B cell (primary cell): ENCODE measurements at regions not wholly inside any gene's neighbourhood (a gene's known extent, or its start where the extent isn't known, plus 50 kb on each side); places are given as distances from the start of the nearest gene placed in this dataset.

ENCODE experiments used
- ATAC-seq: fragments of 200-7000 bp; cut with Tn5 transposase; one replicate; pipeline ENCODE4 v1.10.0; 2021; ENCODE audit warnings: low read depth, mild to moderate bottlenecking, moderate number of reproducible peaks, moderate library complexity
- CTCF ChIA-PET: fragments of 350-600 bp; sonication (Branson Sonifier 250); formaldehyde crosslinking; loops from one replicate; lab custom pipeline; 2021; ENCODE audit warnings: antibody characterized with exemption, inconsistent platforms; lab: Charles Lee
- POLR2A ChIA-PET: fragments of 350-600 bp; sonication (Branson Sonifier 250); formaldehyde crosslinking; loops from one replicate; lab custom pipeline; 2021; ENCODE audit warnings: antibody characterized with exemption; lab: Charles Lee
- DNase-seq: peaks from one replicate; pipeline ENCODE4 v3.0.0; 2013
- H2AFZ ChIP-seq: 2 replicates; pipeline ENCODE4 v1.6.1; 2012; ENCODE audit warnings: mild to moderate bottlenecking, low read depth, low read length; ENCODE audit not compliant: insufficient read depth, poor library complexity, severe bottlenecking
- H3K27ac ChIP-seq, 2 donors: 1 replicate in 1 of 2; 2 replicates in 1 of 2; pipeline ENCODE4 v1.5.1; 2012 to 2013; ENCODE audit warnings: low read length in 2 of 2, mild to moderate bottlenecking in 2 of 2, moderate library complexity in 1 of 2
- H3K27me3 ChIP-seq, 4 experiments: fragments of 200-600 bp in 1 of 4; sonication (generic) in 1 of 4; replicated peaks in 1 of 4; 1 replicate in 2 of 4; 2 replicates in 2 of 4; pipeline versions ENCODE4 v1.6.1 to v1.7.0; 2013 to 2016; ENCODE audit warnings: low read length in 3 of 4, mild to moderate bottlenecking in 2 of 4, mixed read lengths in 1 of 4, moderate library complexity in 1 of 4; ENCODE audit not compliant: insufficient read depth in 4 of 4, control insufficient read depth in 3 of 4; ENCODE audit errors: control extremely low read depth in 1 of 4
- H3K36me3 ChIP-seq, 2 experiments: replicated peaks in 1 of 2; 1 replicate in 1 of 2; 2 replicates in 1 of 2; pipeline versions ENCODE4 v1.6.1 to v1.7.1; 2013; ENCODE audit warnings: low read length in 1 of 2; ENCODE audit not compliant: insufficient read depth in 2 of 2, control insufficient read depth in 1 of 2; ENCODE audit errors: control extremely low read depth in 1 of 2, extremely low read depth in 1 of 2
- H3K4me1 ChIP-seq, 2 donors: fragments of 200-600 bp in 1 of 2; sonication (generic) in 1 of 2; 1 replicate in 1 of 2; 2 replicates in 1 of 2; pipeline versions ENCODE4 v1.5.1 to v1.6.1; 2013 to 2017; ENCODE audit warnings: low read length in 2 of 2; ENCODE audit not compliant: control insufficient read depth in 2 of 2, insufficient read depth in 2 of 2
- H3K4me2 ChIP-seq: replicated peaks from 2 replicates; pipeline ENCODE3; 2012; ENCODE audit warnings: mild to moderate bottlenecking, low read depth, low read length; ENCODE audit not compliant: poor library complexity, severe bottlenecking
- H3K4me3 ChIP-seq, 5 experiments: fragments of 200-600 bp in 1 of 5; sonication (generic) in 1 of 5; 1 replicate in 3 of 5; 2 replicates in 2 of 5; pipeline versions ENCODE4 v1.5.1 to v1.7.0; 2011 to 2016; ENCODE audit warnings: low read length in 4 of 5, mild to moderate bottlenecking in 4 of 5, low read depth in 2 of 5, control low read depth in 1 of 5, moderate library complexity in 1 of 5; ENCODE audit not compliant: insufficient read depth in 1 of 5; ENCODE audit errors: control extremely low read depth in 1 of 5, extremely low read depth in 1 of 5
- H3K79me2 ChIP-seq: fragments of 200-600 bp; sonication (generic); one replicate; pipeline ENCODE4 v1.6.0; 2016; ENCODE audit warnings: low read length; ENCODE audit not compliant: control insufficient read depth, insufficient read depth
- H3K9ac ChIP-seq: fragments of 200-600 bp; sonication (generic); 2 replicates; pipeline ENCODE4 v1.6.1; 2017; ENCODE audit warnings: mild to moderate bottlenecking, low read length, moderate library complexity
- H3K9me3 ChIP-seq, 3 donors: one replicate each; pipeline versions ENCODE4 v1.6.1 to v1.7.1; 2013; ENCODE audit warnings: low read length in 2 of 3; ENCODE audit not compliant: control insufficient read depth in 2 of 3, insufficient read depth in 1 of 3; ENCODE audit errors: control extremely low read depth in 1 of 3
- H4K20me1 ChIP-seq: 2 replicates; pipeline ENCODE4 v1.6.0; 2012; ENCODE audit warnings: mild to moderate bottlenecking, low read length; ENCODE audit not compliant: insufficient read depth, control insufficient read depth, poor library complexity, severe bottlenecking
- H3K27ac Mint-ChIP-seq: one replicate; pipeline ENCODE4 v1.8.0; 2021; ENCODE audit warnings: mixed read lengths
- H3K27me3 Mint-ChIP-seq: one replicate; pipeline ENCODE4 v1.8.0; 2021; ENCODE audit warnings: mixed read lengths
- H3K4me1 Mint-ChIP-seq: one replicate; pipeline ENCODE4 v1.8.0; 2021; ENCODE audit warnings: mixed read lengths
- H3K4me3 Mint-ChIP-seq: one replicate; pipeline ENCODE4 v1.8.0; 2021; ENCODE audit warnings: mixed read lengths
- H3K9me3 Mint-ChIP-seq: one replicate; pipeline ENCODE4 v1.8.0; 2022; ENCODE audit warnings: mixed read lengths; ENCODE audit not compliant: insufficient read depth
- EZH2 ChIP-seq: IDR thresholded peaks from 2 replicates; pipeline ENCODE4 v1.6.1; 2012; ENCODE audit warnings: borderline replicate concordance, low read depth, mild to moderate bottlenecking, moderate library complexity, low read length; ENCODE audit not compliant: insufficient read depth, poor library complexity, severe bottlenecking
- WGBS: methylation state at CpG from one replicate; pipeline ENCODE4 v1.1.5; 2013; ENCODE audit warnings: missing lambda C conversion rate; ENCODE audit not compliant: insufficient coverage; 5-methylcytosine and 5-hydroxymethylcytosine counted together
- intact Hi-C: fragments of 100-400 bp; cut with micrococcal nuclease; formaldehyde crosslinking; loops from one replicate; pipeline ENCODE4 v1.10.0; 2022
- TF ChIP-seq, protein P1 (sequence below): fragments of 200-600 bp; IDR thresholded peaks from one replicate; pipeline ENCODE4 v1.8.0; 2022; ENCODE audit warnings: antibody characterized with exemption, mild to moderate bottlenecking

DNA sequence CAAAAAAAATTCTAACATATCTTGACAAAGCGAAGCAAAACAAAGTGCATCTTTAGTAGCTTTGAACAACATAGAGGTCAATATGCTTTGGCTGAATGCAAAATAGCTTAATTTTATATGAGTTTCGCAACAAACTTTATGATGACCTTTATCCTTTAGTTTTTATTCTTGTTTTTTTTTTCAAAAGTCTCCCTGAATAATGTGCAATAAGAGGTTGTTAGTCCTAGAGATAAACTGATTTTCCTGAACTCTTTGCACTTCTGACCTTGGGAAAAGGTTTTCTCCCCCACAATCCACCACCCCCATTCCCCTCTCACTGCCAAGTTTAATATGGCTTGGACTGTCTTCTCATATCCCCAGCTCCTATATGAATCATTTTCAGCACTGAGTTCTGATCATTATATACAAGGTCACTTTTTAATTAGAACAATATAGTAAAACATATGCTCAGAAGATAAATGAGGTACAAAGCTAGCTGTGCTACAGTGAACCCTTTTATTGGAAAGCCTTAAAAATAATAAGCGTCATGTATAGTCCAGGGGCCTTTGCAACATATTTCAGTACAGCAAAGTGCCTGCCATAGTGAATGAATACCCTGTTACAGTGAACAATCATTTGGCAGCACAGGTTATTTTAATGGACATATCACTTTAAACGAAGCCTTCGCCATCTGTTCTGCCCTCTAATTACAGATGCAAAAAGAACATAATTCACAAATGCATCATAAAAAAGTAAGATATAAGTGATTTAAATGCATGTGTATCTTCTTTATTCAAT, 496.3 kb upstream of the NR2F2 start:
- H3K27ac ChIP-seq = no peak overlapping the region
- H3K9ac ChIP-seq = no peak overlapping the region
- no peak for DNase-seq
- H3K36me3 ChIP-seq = no peaks in the 10 kb centered on the region
- no peak overlapping the region for H2AFZ ChIP-seq
- Mint-ChIP-seq H3K27me3 (no peaks in the 10 kb centered on the region), H3K27ac (no peak overlapping the region), H3K4me1 (no peaks in the 10 kb centered on the region), H3K9me3 (no peaks in the 10 kb centered on the region), H3K4me3 (no peak overlapping the region)
- no peak for ATAC-seq
- intact Hi-C loops = no loop called here
- no peaks in the 10 kb centered on the region for H3K27me3 ChIP-seq
- TF ChIP-seq, protein P1, sequence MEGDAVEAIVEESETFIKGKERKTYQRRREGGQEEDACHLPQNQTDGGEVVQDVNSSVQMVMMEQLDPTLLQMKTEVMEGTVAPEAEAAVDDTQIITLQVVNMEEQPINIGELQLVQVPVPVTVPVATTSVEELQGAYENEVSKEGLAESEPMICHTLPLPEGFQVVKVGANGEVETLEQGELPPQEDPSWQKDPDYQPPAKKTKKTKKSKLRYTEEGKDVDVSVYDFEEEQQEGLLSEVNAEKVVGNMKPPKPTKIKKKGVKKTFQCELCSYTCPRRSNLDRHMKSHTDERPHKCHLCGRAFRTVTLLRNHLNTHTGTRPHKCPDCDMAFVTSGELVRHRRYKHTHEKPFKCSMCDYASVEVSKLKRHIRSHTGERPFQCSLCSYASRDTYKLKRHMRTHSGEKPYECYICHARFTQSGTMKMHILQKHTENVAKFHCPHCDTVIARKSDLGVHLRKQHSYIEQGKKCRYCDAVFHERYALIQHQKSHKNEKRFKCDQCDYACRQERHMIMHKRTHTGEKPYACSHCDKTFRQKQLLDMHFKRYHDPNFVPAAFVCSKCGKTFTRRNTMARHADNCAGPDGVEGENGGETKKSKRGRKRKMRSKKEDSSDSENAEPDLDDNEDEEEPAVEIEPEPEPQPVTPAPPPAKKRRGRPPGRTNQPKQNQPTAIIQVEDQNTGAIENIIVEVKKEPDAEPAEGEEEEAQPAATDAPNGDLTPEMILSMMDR = no peak
- no peak for TF ChIP-seq EZH2
- H3K79me2 ChIP-seq = no peaks in the 10 kb centered on the region
- H3K4me1 ChIP-seq = no peaks in the 10 kb centered on the region
- WGBS = 100% methylated on average over 1 of the region's 5 CpGs
- no peaks in the 10 kb centered on the region for H4K20me1 ChIP-seq
- POLR2A ChIA-PET = no interaction called here
- no peak overlapping the region for H3K4me2 ChIP-seq
- no peaks in the 10 kb centered on the region for H3K9me3 ChIP-seq
- CTCF ChIA-PET = no interaction called here
- no peak overlapping the region for H3K4me3 ChIP-seq

DNA sequence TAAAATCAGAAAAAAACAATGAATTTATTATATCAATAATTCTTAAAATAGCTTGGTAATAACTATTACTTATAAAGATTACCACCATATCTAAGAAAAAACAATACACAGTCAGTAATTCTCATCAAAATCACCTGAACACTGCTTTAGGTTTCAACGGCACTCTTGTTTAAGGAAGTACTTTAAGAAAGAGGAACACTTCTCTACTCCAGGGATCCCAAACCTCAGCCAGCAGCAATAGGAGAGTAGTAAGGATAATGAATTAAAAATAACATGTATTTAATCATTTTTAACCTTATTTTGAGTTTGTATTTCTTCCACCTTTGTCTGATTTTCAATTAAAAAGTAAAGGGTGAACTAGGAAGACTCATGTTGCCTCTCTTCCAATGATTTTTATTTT, 494.0 kb upstream of the NR2F2 start:
- intact Hi-C loops = no loop called here
- no peak overlapping the region for H3K9ac ChIP-seq
- DNase-seq (no peak), ATAC-seq (no peak)
- POLR2A ChIA-PET = no interaction called here
- H4K20me1 ChIP-seq = no peaks in the 10 kb centered on the region
- Mint-ChIP-seq H3K9me3 (no peaks in the 10 kb centered on the region), H3K27ac (no peak overlapping the region), H3K4me3 (no peak overlapping the region), H3K4me1 (no peaks in the 10 kb centered on the region), H3K27me3 (no peaks in the 10 kb centered on the region)
- H3K79me2 ChIP-seq = no peaks in the 10 kb centered on the region
- no peaks in the 10 kb centered on the region for H3K36me3 ChIP-seq
- no peak overlapping the region for H3K4me3 ChIP-seq
- TF ChIP-seq EZH2 = no peak
- TF ChIP-seq, protein P1 = no peak
- no CpG with 5 or more reads among the region's 1 CpG for WGBS
- H3K4me2 ChIP-seq = no peak overlapping the region
- no peaks in the 10 kb centered on the region for H3K27me3 ChIP-seq
- H3K9me3 ChIP-seq = no peaks in the 10 kb centered on the region
- no peak overlapping the region for H2AFZ ChIP-seq
- CTCF ChIA-PET = no interaction called here
- no peaks in the 10 kb centered on the region for H3K4me1 ChIP-seq
- H3K27ac ChIP-seq = no peak overlapping the region
